ENCODE measurements at regions not wholly inside any gene's neighbourhood (a gene's known extent, or its start where the extent isn't known, plus 50 kb on each side); places are given as distances from the start of the nearest gene placed in this dataset.

DNA sequence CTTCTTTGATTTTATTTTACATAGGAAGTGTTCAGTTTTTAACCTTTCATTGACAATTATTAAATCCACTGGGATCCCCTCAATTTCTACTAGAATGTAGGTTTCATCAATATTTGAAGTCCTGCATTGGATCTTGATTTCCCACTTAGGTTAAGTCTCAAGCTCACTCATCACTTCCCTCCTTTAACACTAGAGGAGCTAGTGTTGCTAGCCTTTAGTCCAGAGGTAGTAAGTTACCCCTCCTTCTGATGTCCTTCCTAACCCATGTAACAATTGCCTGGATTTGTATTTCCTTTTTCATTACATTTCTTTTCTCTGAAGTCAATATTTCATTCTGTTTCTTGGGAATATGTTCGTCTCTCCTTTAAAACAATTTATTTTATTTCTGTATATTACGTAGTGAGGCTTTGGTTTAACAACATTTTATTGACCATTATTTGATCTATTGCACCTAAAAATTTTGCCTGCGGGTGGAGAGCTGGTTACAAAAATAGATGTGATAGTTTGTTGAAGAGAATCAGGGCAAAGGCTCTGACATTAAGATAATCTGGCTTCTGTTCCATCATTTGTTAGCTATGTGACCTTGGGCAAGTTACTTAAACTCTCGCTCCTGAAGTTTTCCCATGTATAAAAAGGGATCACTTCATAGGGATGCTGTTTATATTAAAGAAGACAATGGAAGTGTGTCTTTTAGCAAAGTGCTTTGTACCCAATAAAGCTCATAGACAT lies 833.0 kb downstream of the SLC4A3 start:
- H3K4me2 ChIP-seq (ENCODE audit: insufficient read depth, low read length): no peak overlapping the region
- DNase-seq (ENCODE audit: extremely low read depth in 1 of 4, low spot score in 3 of 4) (no peak), FAIRE-seq (no peak), ATAC-seq (no peak)
- H3K36me3 ChIP-seq (ENCODE audit: control insufficient read depth, insufficient read depth, low read length): no peaks in the 10 kb centered on the region
- CTCF ChIA-PET (ENCODE audit: low intra/inter-chr PET ratio): no interaction called here
- H3K9ac ChIP-seq (ENCODE audit: insufficient read depth in 1 of 2, low read depth in 2 of 2, low read length in 2 of 2): no peak overlapping the region
- H3K4me3 ChIP-seq: no peak overlapping the region
- no peaks in the 10 kb centered on the region for H3K9me3 ChIP-seq (replicated peaks; ENCODE audit: control insufficient read depth, insufficient read depth, low read depth, low read length)
- POLR2A ChIA-PET: no interaction called here
- no peaks in the 10 kb centered on the region for H4K20me1 ChIP-seq (replicated peaks; ENCODE audit: control insufficient read depth, insufficient read depth, low read length)
- no TSS peak for BruUV-seq (replicated peaks)
- no peaks in the 10 kb centered on the region for H3K9me1 ChIP-seq (ENCODE audit: control insufficient read depth, insufficient read depth, low read length)
- intact Hi-C loops (cut with micrococcal nuclease): no loop called here
- in situ Hi-C loops (cut with MboI): no loop called here
- no peak overlapping the region for H3K27ac ChIP-seq (ENCODE audit: extremely low read depth, low read depth, low read length)
- WGBS (ENCODE audit: insufficient coverage, low coverage, missing lambda C conversion rate): 0% methylated on average over 4 of the region's 4 CpGs
- H2AFZ ChIP-seq (ENCODE audit: low read depth, low read length): no peak overlapping the region
- H3K4me1 ChIP-seq (replicated peaks in 1 of 2; ENCODE audit: control insufficient read depth in 2 of 2, insufficient read depth in 2 of 2, low read length in 2 of 2): no peaks in the 10 kb centered on the region
- no peaks in the 10 kb centered on the region for H3K79me2 ChIP-seq (ENCODE audit: control insufficient read depth, insufficient read depth, low read length)
- no peaks in the 10 kb centered on the region for H3K27me3 ChIP-seq (ENCODE audit: control insufficient read depth in 2 of 2, insufficient read depth in 2 of 2, low read length in 2 of 2)
- TF ChIP-seq FUS (optimal IDR thresholded peaks at IDR 0.05; ENCODE audit: low read depth, low read length) (no peak), CREBBP (IDR thresholded peaks at IDR 0.05; ENCODE audit: low read depth, low read length) (no peak), ZNF197 (CRISPR knock-in tag; IDR thresholded peaks at IDR 0.05; ENCODE audit: low read depth) (no peak), NONO (IDR thresholded peaks at IDR 0.05; ENCODE audit: low read depth in 2 of 2, low read length in 1 of 2) (no peak), RERE (CRISPR knock-in tag; IDR thresholded peaks at IDR 0.05; ENCODE audit: borderline replicate concordance) (no peak), ZC3H4 (CRISPR knock-in tag; IDR thresholded peaks at IDR 0.05; ENCODE audit: borderline replicate concordance) (no peak), PHF8 (IDR thresholded peaks at IDR 0.05; ENCODE audit: borderline replicate concordance, low read length) (no peak), RFX5 (IDR thresholded peaks at IDR 0.05; ENCODE audit: low read depth, low read length) (no peak), TEAD2 (tag; IDR thresholded peaks at IDR 0.05) (no peak), CBFA2T2 (conservative IDR thresholded peaks at IDR 0.05) (no peak), MIER1 (IDR thresholded peaks at IDR 0.05; ENCODE audit: low read depth) (no peak), FOXK1 (CRISPR knock-in tag; IDR thresholded peaks at IDR 0.05; ENCODE audit: borderline replicate concordance) (no peak)
- TF ChIP-seq, protein P1, sequence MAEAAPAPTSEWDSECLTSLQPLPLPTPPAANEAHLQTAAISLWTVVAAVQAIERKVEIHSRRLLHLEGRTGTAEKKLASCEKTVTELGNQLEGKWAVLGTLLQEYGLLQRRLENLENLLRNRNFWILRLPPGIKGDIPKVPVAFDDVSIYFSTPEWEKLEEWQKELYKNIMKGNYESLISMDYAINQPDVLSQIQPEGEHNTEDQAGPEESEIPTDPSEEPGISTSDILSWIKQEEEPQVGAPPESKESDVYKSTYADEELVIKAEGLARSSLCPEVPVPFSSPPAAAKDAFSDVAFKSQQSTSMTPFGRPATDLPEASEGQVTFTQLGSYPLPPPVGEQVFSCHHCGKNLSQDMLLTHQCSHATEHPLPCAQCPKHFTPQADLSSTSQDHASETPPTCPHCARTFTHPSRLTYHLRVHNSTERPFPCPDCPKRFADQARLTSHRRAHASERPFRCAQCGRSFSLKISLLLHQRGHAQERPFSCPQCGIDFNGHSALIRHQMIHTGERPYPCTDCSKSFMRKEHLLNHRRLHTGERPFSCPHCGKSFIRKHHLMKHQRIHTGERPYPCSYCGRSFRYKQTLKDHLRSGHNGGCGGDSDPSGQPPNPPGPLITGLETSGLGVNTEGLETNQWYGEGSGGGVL (CRISPR knock-in tag; IDR thresholded peaks at IDR 0.05): no peak
- TF ChIP-seq, protein P2, sequence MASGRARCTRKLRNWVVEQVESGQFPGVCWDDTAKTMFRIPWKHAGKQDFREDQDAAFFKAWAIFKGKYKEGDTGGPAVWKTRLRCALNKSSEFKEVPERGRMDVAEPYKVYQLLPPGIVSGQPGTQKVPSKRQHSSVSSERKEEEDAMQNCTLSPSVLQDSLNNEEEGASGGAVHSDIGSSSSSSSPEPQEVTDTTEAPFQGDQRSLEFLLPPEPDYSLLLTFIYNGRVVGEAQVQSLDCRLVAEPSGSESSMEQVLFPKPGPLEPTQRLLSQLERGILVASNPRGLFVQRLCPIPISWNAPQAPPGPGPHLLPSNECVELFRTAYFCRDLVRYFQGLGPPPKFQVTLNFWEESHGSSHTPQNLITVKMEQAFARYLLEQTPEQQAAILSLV (tag; IDR thresholded peaks at IDR 0.05): no peak

Measured in K562 (cell line).